ENCODE measurements at regions not wholly inside any gene's neighbourhood (a gene's known extent, or its start where the extent isn't known, plus 50 kb on each side); places are given as distances from the start of the nearest gene placed in this dataset.

- H3K14ac ChIP-seq (ENCODE audit: low read length) = no peak overlapping the region
- H2BK120ac ChIP-seq (ENCODE audit: low read depth, low read length) = no peak overlapping the region
- H4K91ac ChIP-seq (ENCODE audit: low read depth, low read length, poor library complexity) = no peak overlapping the region
- DNase-seq (ENCODE audit: low spot score) = no peak
- no peak overlapping the region for H2BK15ac ChIP-seq (ENCODE audit: low read length)
- H3K27ac ChIP-seq (replicated peaks; ENCODE audit: low read length) = no peak overlapping the region
- no peak overlapping the region for H2BK12ac ChIP-seq (ENCODE audit: low read length)
- no peaks in the 10 kb centered on the region for H3K36me3 ChIP-seq (replicated peaks in 1 of 2; ENCODE audit: control insufficient read depth in 2 of 2, insufficient read depth in 2 of 2, low read length in 2 of 2)
- H3K4ac ChIP-seq (ENCODE audit: low read length) = no peak overlapping the region
- no peaks in the 10 kb centered on the region for H3K79me1 ChIP-seq (ENCODE audit: low read depth, low read length)
- H3K9ac ChIP-seq (ENCODE audit: low read depth, low read length, poor library complexity) = no peak overlapping the region
- no peak overlapping the region for H2AFZ ChIP-seq (ENCODE audit: low read length)
- H3K27me3 ChIP-seq (ENCODE audit: control insufficient read depth in 3 of 3, insufficient read depth in 3 of 3, low read depth in 1 of 3, low read length in 3 of 3) = no peaks in the 10 kb centered on the region
- WGBS, 2 donors (ENCODE audit: extremely low coverage in 2 of 2, insufficient read length in 2 of 2, insufficient replicate concordance in 1 of 2) = no CpG with 5 or more reads among the region's 2 CpGs
- H3K9me3 ChIP-seq (replicated peaks in 1 of 2; ENCODE audit: control insufficient read depth in 2 of 2, insufficient read depth in 1 of 2, low read depth in 1 of 2, low read length in 2 of 2) = no peaks in the 10 kb centered on the region
- H4K8ac ChIP-seq (ENCODE audit: low read depth, low read length) = no peak overlapping the region
- H3K4me3 ChIP-seq (ENCODE audit: low read length in 2 of 2) = no peak overlapping the region
- H3K4me1 ChIP-seq (ENCODE audit: control insufficient read depth in 2 of 2, insufficient read depth in 1 of 2, low read depth in 1 of 2, low read length in 2 of 2) = peaks cover 0 to 8% of the 10 kb centered on the region in 2 donors
- no peak overlapping the region for H3K18ac ChIP-seq (ENCODE audit: low read length)
- H2BK5ac ChIP-seq (ENCODE audit: low read length) = no peak overlapping the region
- H2AK5ac ChIP-seq (ENCODE audit: low read depth, low read length) = no peak overlapping the region
- H3K23ac ChIP-seq (ENCODE audit: low read depth, low read length, poor library complexity) = no peak overlapping the region
- no peak overlapping the region for H3K4me2 ChIP-seq (ENCODE audit: insufficient read depth, low read length, poor library complexity, severe bottlenecking)
These were observed 499.9 kb downstream of the GRIN2A start for GRCh38 chr16:9682320-9682719.

- no peak overlapping the region for H2BK15ac ChIP-seq (ENCODE audit: low read length)
- H2BK120ac ChIP-seq (ENCODE audit: low read depth, low read length) = no peak overlapping the region
- no peak overlapping the region for H2BK12ac ChIP-seq (ENCODE audit: low read length)
- no peak overlapping the region for H2AFZ ChIP-seq (ENCODE audit: low read length)
- no peak overlapping the region for H3K23ac ChIP-seq (ENCODE audit: low read depth, low read length, poor library complexity)
- H3K27ac ChIP-seq (replicated peaks; ENCODE audit: low read length) = no peak overlapping the region
- peaks cover 0 to 8% of the 10 kb centered on the region in 2 donors for H3K4me1 ChIP-seq (ENCODE audit: control insufficient read depth in 2 of 2, insufficient read depth in 1 of 2, low read depth in 1 of 2, low read length in 2 of 2)
- H3K36me3 ChIP-seq (replicated peaks in 1 of 2; ENCODE audit: control insufficient read depth in 2 of 2, insufficient read depth in 2 of 2, low read length in 2 of 2) = no peaks in the 10 kb centered on the region
- H2AK5ac ChIP-seq (ENCODE audit: low read depth, low read length) = no peak overlapping the region
- no peak overlapping the region for H3K14ac ChIP-seq (ENCODE audit: low read length)
- H3K4ac ChIP-seq (ENCODE audit: low read length) = no peak overlapping the region
- H3K9me3 ChIP-seq (replicated peaks in 1 of 2; ENCODE audit: control insufficient read depth in 2 of 2, insufficient read depth in 1 of 2, low read depth in 1 of 2, low read length in 2 of 2) = no peaks in the 10 kb centered on the region
- H3K4me2 ChIP-seq (ENCODE audit: insufficient read depth, low read length, poor library complexity, severe bottlenecking) = no peak overlapping the region
- no peaks in the 10 kb centered on the region for H3K79me1 ChIP-seq (ENCODE audit: low read depth, low read length)
- H3K27me3 ChIP-seq (ENCODE audit: control insufficient read depth in 3 of 3, insufficient read depth in 3 of 3, low read depth in 1 of 3, low read length in 3 of 3) = no peaks in the 10 kb centered on the region
- H2BK5ac ChIP-seq (ENCODE audit: low read length) = no peak overlapping the region
- no peak overlapping the region for H3K9ac ChIP-seq (ENCODE audit: low read depth, low read length, poor library complexity)
- no peak for DNase-seq (ENCODE audit: low spot score)
- H4K8ac ChIP-seq (ENCODE audit: low read depth, low read length) = no peak overlapping the region
- no peak overlapping the region for H3K18ac ChIP-seq (ENCODE audit: low read length)
- no peak overlapping the region for H4K91ac ChIP-seq (ENCODE audit: low read depth, low read length, poor library complexity)
- no peak overlapping the region for H3K4me3 ChIP-seq (ENCODE audit: low read length in 2 of 2)
These were observed 498.6 kb downstream of the GRIN2A start for GRCh38 chr16:9683677-9684076.

GRCh38 chr16:9687737-9688319 lies 494.4 kb downstream of the GRIN2A start:
- no peak overlapping the region for H3K27ac ChIP-seq (replicated peaks; ENCODE audit: low read length)
- H3K18ac ChIP-seq (ENCODE audit: low read length) = no peak overlapping the region
- no peaks in the 10 kb centered on the region for H3K36me3 ChIP-seq (replicated peaks in 1 of 2; ENCODE audit: control insufficient read depth in 2 of 2, insufficient read depth in 2 of 2, low read length in 2 of 2)
- no peaks in the 10 kb centered on the region for H3K79me1 ChIP-seq (ENCODE audit: low read depth, low read length)
- no peak overlapping the region for H3K9ac ChIP-seq (ENCODE audit: low read depth, low read length, poor library complexity)
- peaks cover 0 to 2% of the 10 kb centered on the region in 2 donors for H3K4me1 ChIP-seq (ENCODE audit: control insufficient read depth in 2 of 2, insufficient read depth in 1 of 2, low read depth in 1 of 2, low read length in 2 of 2)
- H2BK5ac ChIP-seq (ENCODE audit: low read length) = no peak overlapping the region
- no peak overlapping the region for H2BK12ac ChIP-seq (ENCODE audit: low read length)
- H3K23ac ChIP-seq (ENCODE audit: low read depth, low read length, poor library complexity) = no peak overlapping the region
- H3K4ac ChIP-seq (ENCODE audit: low read length) = no peak overlapping the region
- H3K27me3 ChIP-seq (ENCODE audit: control insufficient read depth in 3 of 3, insufficient read depth in 3 of 3, low read depth in 1 of 3, low read length in 3 of 3) = no peaks in the 10 kb centered on the region
- no peak overlapping the region for H3K4me2 ChIP-seq (ENCODE audit: insufficient read depth, low read length, poor library complexity, severe bottlenecking)
- H4K91ac ChIP-seq (ENCODE audit: low read depth, low read length, poor library complexity) = no peak overlapping the region
- H4K8ac ChIP-seq (ENCODE audit: low read depth, low read length) = no peak overlapping the region
- H2AK5ac ChIP-seq (ENCODE audit: low read depth, low read length) = no peak overlapping the region
- no peak overlapping the region for H3K14ac ChIP-seq (ENCODE audit: low read length)
- H2BK15ac ChIP-seq (ENCODE audit: low read length) = no peak overlapping the region
- no peak overlapping the region for H2AFZ ChIP-seq (ENCODE audit: low read length)
- no peaks in the 10 kb centered on the region for H3K9me3 ChIP-seq (replicated peaks in 1 of 2; ENCODE audit: control insufficient read depth in 2 of 2, insufficient read depth in 1 of 2, low read depth in 1 of 2, low read length in 2 of 2)
- no peak overlapping the region for H3K4me3 ChIP-seq (ENCODE audit: low read length in 2 of 2)
- no peak overlapping the region for H2BK120ac ChIP-seq (ENCODE audit: low read depth, low read length)
- no peak for DNase-seq (ENCODE audit: low spot score)
- WGBS, 2 donors (ENCODE audit: extremely low coverage in 2 of 2, insufficient read length in 2 of 2, insufficient replicate concordance in 1 of 2) = no CpG with 5 or more reads among the region's 4 CpGs

GRCh38 chr16:9689597-9689996 lies 492.6 kb downstream of the GRIN2A start:
- Histone ChIP-seq H3K27me3 (ENCODE audit: control insufficient read depth in 3 of 3, insufficient read depth in 3 of 3, low read depth in 1 of 3, low read length in 3 of 3) (no peaks in the 10 kb centered on the region), H2BK12ac (ENCODE audit: low read length) (no peak overlapping the region), H3K9me3 (replicated peaks in 1 of 2; ENCODE audit: control insufficient read depth in 2 of 2, insufficient read depth in 1 of 2, low read depth in 1 of 2, low read length in 2 of 2) (no peaks in the 10 kb centered on the region), H2BK5ac (ENCODE audit: low read length) (no peak overlapping the region), H3K4me1 (ENCODE audit: control insufficient read depth in 2 of 2, insufficient read depth in 1 of 2, low read depth in 1 of 2, low read length in 2 of 2) (no peaks in the 10 kb centered on the region), H4K8ac (ENCODE audit: low read depth, low read length) (no peak overlapping the region), H3K79me1 (ENCODE audit: low read depth, low read length) (no peaks in the 10 kb centered on the region), H3K23ac (ENCODE audit: low read depth, low read length, poor library complexity) (no peak overlapping the region), H3K9ac (ENCODE audit: low read depth, low read length, poor library complexity) (no peak overlapping the region), H3K4me3 (ENCODE audit: low read length in 2 of 2) (no peak overlapping the region), H2BK120ac (ENCODE audit: low read depth, low read length) (no peak overlapping the region), H2AFZ (ENCODE audit: low read length) (no peak overlapping the region), H3K4ac (ENCODE audit: low read length) (no peak overlapping the region), H3K18ac (ENCODE audit: low read length) (no peak overlapping the region), H2BK15ac (ENCODE audit: low read length) (no peak overlapping the region), H3K4me2 (ENCODE audit: insufficient read depth, low read length, poor library complexity, severe bottlenecking) (no peak overlapping the region), H3K36me3 (replicated peaks in 1 of 2; ENCODE audit: control insufficient read depth in 2 of 2, insufficient read depth in 2 of 2, low read length in 2 of 2) (no peaks in the 10 kb centered on the region), H3K27ac (replicated peaks; ENCODE audit: low read length) (no peak overlapping the region), H4K91ac (ENCODE audit: low read depth, low read length, poor library complexity) (no peak overlapping the region), H2AK5ac (ENCODE audit: low read depth, low read length) (no peak overlapping the region), H3K14ac (ENCODE audit: low read length) (no peak overlapping the region)
- no peak for DNase-seq (ENCODE audit: low spot score)

Measured in neuronal stem cell (in vitro differentiated cells).